Kidney (tissue), 13 donors: ENCODE measurements at regions not wholly inside any gene's neighbourhood (a gene's known extent, or its start where the extent isn't known, plus 50 kb on each side); places are given as distances from the start of the nearest gene placed in this dataset.

Experiments used
- DNase-seq, 5 donors: peaks; one replicate each; pipeline ENCODE4 v3.0.0-alpha.2; 2013 to 2020
- FAIRE-seq: peaks from 2 replicates; lab custom pipeline; 2012; peaks lifted over from hg19 to GRCh38; lab: Jason Lieb, UNC
- H3K27ac ChIP-seq, 2 donors: one replicate each; pipeline ENCODE4 v1.7.0; 2013; ENCODE audit warnings: low read depth in 2 of 2, low read length in 2 of 2, inconsistent platforms in 1 of 2
- H3K27me3 ChIP-seq: one replicate; pipeline ENCODE4 v1.7.1; 2013; ENCODE audit warnings: low read length, inconsistent platforms; ENCODE audit not compliant: control insufficient read depth, insufficient read depth
- H3K36me3 ChIP-seq, 3 donors: one replicate each; pipeline versions ENCODE4 v1.7.0 to v1.7.1; 2013; ENCODE audit warnings: low read length in 3 of 3, control low read depth in 1 of 3, inconsistent platforms in 1 of 3; ENCODE audit not compliant: insufficient read depth in 3 of 3, control insufficient read depth in 2 of 3
- H3K4me1 ChIP-seq, 3 donors: one replicate each; pipeline versions ENCODE4 v1.7.0 to v1.7.1; 2013; ENCODE audit warnings: low read length in 3 of 3, inconsistent platforms in 1 of 3, low read depth in 1 of 3; ENCODE audit not compliant: control insufficient read depth in 2 of 3, insufficient read depth in 2 of 3
- H3K4me3 ChIP-seq, 3 donors: one replicate each; pipeline versions ENCODE4 v1.7.0 to v1.8.1; 2013; ENCODE audit warnings: low read length in 3 of 3, control low read depth in 1 of 3, inconsistent platforms in 1 of 3
- H3K9ac ChIP-seq, 3 donors: one replicate each; pipeline versions ENCODE4 v1.7.0 to v1.7.1; 2013; ENCODE audit warnings: low read length in 3 of 3, control low read depth in 1 of 3, inconsistent platforms in 1 of 3
- H3K9me3 ChIP-seq, 3 donors: one replicate each; pipeline versions ENCODE4 v1.7.0 to v1.7.1; 2013; ENCODE audit warnings: low read length in 3 of 3, control low read depth in 1 of 3, inconsistent platforms in 1 of 3; ENCODE audit not compliant: control insufficient read depth in 2 of 3, insufficient read depth in 1 of 3
- intact Hi-C: fragments of 100-400 bp; cut with DNase I; formaldehyde crosslinking; loops from one replicate; pipeline ENCODE4 v1.11.1; 2022
- TF ChIP-seq, protein P1 (sequence below): IDR thresholded peaks from 3 replicates; pipeline ENCODE4 v1.5.1; 2012; ENCODE audit warnings: mild to moderate bottlenecking, moderate library complexity, borderline replicate concordance; ENCODE audit not compliant: insufficient read depth; ENCODE audit errors: extremely low read depth
- donor health status: control.
- donor health status: control.
- donor health status: control.
- donor health status: control.
- donor health status: control.
- donor health status: DM: yes; HTN: yes; CAD: no.
- donor health status: Normal renal cell carcinoma (clear cell type).

DNA sequence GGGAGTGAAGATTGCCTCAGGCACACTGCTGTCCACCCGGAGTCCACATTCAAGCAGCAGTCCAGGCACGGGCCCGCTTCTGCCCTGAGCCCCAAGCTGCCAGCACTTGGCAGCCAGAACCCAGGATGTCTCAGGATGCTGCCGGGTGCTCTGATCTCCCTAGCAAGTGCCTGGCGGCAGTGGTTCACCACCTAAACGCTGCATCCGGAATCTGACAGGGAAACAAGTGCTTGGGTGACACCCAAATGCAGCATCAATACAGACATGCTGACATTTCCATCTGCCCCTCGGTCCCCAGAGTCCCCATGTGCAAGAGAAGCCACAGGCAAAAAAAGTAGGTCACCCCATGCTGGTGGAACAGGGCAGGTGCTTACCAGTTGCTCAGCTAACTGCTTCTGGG, 197.1 kb upstream of the RPL38 start:
- peak in 1 of 5 donors; percentile 16 for DNase-seq
- H3K27me3 ChIP-seq, result no peaks in the 10 kb centered on the region
- H3K9ac ChIP-seq, result no peak overlapping the region
- H3K4me1 ChIP-seq, result no peaks in the 10 kb centered on the region
- no peaks in the 10 kb centered on the region for H3K36me3 ChIP-seq
- TF ChIP-seq, protein P1, sequence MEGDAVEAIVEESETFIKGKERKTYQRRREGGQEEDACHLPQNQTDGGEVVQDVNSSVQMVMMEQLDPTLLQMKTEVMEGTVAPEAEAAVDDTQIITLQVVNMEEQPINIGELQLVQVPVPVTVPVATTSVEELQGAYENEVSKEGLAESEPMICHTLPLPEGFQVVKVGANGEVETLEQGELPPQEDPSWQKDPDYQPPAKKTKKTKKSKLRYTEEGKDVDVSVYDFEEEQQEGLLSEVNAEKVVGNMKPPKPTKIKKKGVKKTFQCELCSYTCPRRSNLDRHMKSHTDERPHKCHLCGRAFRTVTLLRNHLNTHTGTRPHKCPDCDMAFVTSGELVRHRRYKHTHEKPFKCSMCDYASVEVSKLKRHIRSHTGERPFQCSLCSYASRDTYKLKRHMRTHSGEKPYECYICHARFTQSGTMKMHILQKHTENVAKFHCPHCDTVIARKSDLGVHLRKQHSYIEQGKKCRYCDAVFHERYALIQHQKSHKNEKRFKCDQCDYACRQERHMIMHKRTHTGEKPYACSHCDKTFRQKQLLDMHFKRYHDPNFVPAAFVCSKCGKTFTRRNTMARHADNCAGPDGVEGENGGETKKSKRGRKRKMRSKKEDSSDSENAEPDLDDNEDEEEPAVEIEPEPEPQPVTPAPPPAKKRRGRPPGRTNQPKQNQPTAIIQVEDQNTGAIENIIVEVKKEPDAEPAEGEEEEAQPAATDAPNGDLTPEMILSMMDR, result no peak
- FAIRE-seq, result no peak
- no peaks in the 10 kb centered on the region for H3K9me3 ChIP-seq
- intact Hi-C loops, result no loop called here
- H3K4me3 ChIP-seq, result no peak overlapping the region
- no peak overlapping the region for H3K27ac ChIP-seq

DNA sequence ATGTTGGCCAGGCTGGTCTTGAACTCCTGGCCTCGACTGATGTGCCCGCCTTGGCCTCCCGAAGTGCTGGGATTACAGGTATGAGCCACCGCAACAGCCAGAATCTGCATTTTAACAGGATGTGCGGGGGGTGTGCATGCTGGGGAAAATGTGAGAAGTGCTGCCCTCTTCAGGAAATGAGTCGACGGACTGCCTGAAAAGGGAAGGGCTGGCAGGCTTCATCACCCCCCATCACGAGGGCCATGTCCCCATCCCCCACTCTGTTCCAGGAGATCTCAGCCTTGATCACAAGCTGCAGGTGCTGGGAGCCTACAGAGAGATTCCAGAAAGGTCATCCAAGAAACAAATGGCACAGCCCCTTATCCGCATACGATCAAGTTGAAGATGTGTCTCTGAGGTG, 195.3 kb upstream of the RPL38 start:
- no peaks in the 10 kb centered on the region for H3K36me3 ChIP-seq
- no peak overlapping the region for H3K27ac ChIP-seq
- H3K9me3 ChIP-seq, result no peaks in the 10 kb centered on the region
- intact Hi-C loops, result no loop called here
- TF ChIP-seq, protein P1, result no peak
- peaks cover 0 to 2% (median 0%) of the 10 kb centered on the region in 3 donors for H3K4me1 ChIP-seq
- H3K27me3 ChIP-seq, result no peaks in the 10 kb centered on the region
- H3K4me3 ChIP-seq, result no peak overlapping the region
- DNase-seq (peak in 3 of 5 donors; percentile 14 to 52 (median 34)), FAIRE-seq (no peak)
- H3K9ac ChIP-seq, result no peak overlapping the region

- H3K4me3 ChIP-seq, result no peak overlapping the region
- intact Hi-C loops, result no loop called here
- H3K27ac ChIP-seq, result no peak overlapping the region
- DNase-seq (no peak), FAIRE-seq (no peak)
- no peak overlapping the region for H3K9ac ChIP-seq
- no peaks in the 10 kb centered on the region for H3K36me3 ChIP-seq
- no peaks in the 10 kb centered on the region for H3K9me3 ChIP-seq
- TF ChIP-seq, protein P1, result no peak
- H3K4me1 ChIP-seq, result peaks cover 0 to 2% (median 0%) of the 10 kb centered on the region in 3 donors
- H3K27me3 ChIP-seq, result no peaks in the 10 kb centered on the region
Measured at GRCh38 chr17:74009056-74009625, 194.3 kb upstream of the RPL38 start.

DNA sequence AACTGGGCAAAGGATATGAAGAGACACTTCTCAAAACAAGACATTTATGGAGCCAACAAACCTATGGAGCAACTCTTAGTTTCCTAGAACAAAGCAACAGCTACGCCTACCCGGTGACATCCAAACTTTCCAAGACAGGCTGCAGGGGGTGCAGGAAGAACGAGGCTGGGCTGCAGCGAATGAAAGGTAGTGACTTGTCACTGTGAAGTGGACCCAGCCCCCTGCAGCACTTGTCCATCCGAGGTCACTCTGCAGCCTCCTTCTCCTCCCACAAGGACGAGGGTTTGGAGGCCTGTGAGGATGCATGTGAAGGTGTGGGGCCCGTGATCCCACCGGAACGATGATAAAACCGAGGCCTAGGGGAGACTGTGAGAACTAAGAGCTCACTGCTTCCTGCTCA, 192.6 kb upstream of the RPL38 start:
- Histone ChIP-seq H3K36me3 (no peaks in the 10 kb centered on the region), H3K27ac (no peak overlapping the region), H3K9ac (no peak overlapping the region), H3K4me1 (peaks cover 0 to 2% (median 0%) of the 10 kb centered on the region in 3 donors), H3K9me3 (peaks cover 0 to 7% (median 0%) of the 10 kb centered on the region in 3 donors), H3K4me3 (no peak overlapping the region), H3K27me3 (no peaks in the 10 kb centered on the region)
- FAIRE-seq (no peak), DNase-seq (no peak)
- intact Hi-C loops, result no loop called here
- TF ChIP-seq, protein P1, result no peak
